ENCODE measurements at regions not wholly inside any gene's neighbourhood (a gene's known extent, or its start where the extent isn't known, plus 50 kb on each side); places are given as distances from the start of the nearest gene placed in this dataset.

DNA sequence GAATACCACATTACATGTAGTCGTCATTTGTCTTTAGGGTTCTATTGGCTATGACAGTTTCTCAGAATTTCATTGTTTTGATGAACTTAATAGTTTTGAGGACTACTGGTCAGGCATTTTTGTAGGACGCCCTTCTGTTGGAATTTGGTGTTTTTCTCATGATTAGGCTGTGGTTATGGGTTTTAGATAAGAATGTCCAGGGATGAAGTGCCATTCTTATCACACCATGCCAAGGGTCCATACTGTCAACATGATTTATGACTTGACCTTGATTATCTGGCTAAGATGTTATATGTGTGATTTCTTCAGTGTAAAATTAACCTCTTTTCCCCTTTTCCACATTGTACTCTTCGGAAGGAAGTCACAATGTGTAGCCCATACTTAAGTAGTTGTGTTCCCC, 135.3 kb downstream of the DIPK2A start:
- no peaks in the 10 kb centered on the region for H3K4me1 ChIP-seq (ENCODE audit: insufficient read depth, low read length, severe bottlenecking)
- no peak overlapping the region for H3K9ac ChIP-seq (ENCODE audit: low read length)
- H3K9me2 ChIP-seq (ENCODE audit: low read depth, low read length): no peaks in the 10 kb centered on the region
- TF ChIP-seq EZH2 (IDR thresholded peaks at IDR 0.05; ENCODE audit: borderline replicate concordance, low read length): no peak
- TF ChIP-seq, protein P1, sequence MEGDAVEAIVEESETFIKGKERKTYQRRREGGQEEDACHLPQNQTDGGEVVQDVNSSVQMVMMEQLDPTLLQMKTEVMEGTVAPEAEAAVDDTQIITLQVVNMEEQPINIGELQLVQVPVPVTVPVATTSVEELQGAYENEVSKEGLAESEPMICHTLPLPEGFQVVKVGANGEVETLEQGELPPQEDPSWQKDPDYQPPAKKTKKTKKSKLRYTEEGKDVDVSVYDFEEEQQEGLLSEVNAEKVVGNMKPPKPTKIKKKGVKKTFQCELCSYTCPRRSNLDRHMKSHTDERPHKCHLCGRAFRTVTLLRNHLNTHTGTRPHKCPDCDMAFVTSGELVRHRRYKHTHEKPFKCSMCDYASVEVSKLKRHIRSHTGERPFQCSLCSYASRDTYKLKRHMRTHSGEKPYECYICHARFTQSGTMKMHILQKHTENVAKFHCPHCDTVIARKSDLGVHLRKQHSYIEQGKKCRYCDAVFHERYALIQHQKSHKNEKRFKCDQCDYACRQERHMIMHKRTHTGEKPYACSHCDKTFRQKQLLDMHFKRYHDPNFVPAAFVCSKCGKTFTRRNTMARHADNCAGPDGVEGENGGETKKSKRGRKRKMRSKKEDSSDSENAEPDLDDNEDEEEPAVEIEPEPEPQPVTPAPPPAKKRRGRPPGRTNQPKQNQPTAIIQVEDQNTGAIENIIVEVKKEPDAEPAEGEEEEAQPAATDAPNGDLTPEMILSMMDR (IDR thresholded peaks at IDR 0.05; ENCODE audit: low read length): no peak
- no peak overlapping the region for H3K4me3 ChIP-seq (ENCODE audit: low read depth, low read length, poor library complexity, severe bottlenecking)
- H3K27me3 ChIP-seq (ENCODE audit: insufficient read depth, low read length): no peaks in the 10 kb centered on the region
- H3K4me2 ChIP-seq (ENCODE audit: low read length): no peak overlapping the region
- H3K79me2 ChIP-seq (ENCODE audit: insufficient read depth, low read length): no peaks in the 10 kb centered on the region
- no peaks in the 10 kb centered on the region for H3K36me3 ChIP-seq (ENCODE audit: insufficient read depth, low read length)
- H4K20me1 ChIP-seq (ENCODE audit: insufficient read depth, low read length): no peaks in the 10 kb centered on the region
- no peaks in the 10 kb centered on the region for H3K9me3 ChIP-seq (ENCODE audit: low read length)
- no peak overlapping the region for H3K27ac ChIP-seq (ENCODE audit: low read depth, low read length, poor library complexity, severe bottlenecking)
- no peaks in the 10 kb centered on the region for H3F3A ChIP-seq (ENCODE audit: insufficient read depth, low read length)
- no peak overlapping the region for H2AFZ ChIP-seq (ENCODE audit: low read length)

DNA sequence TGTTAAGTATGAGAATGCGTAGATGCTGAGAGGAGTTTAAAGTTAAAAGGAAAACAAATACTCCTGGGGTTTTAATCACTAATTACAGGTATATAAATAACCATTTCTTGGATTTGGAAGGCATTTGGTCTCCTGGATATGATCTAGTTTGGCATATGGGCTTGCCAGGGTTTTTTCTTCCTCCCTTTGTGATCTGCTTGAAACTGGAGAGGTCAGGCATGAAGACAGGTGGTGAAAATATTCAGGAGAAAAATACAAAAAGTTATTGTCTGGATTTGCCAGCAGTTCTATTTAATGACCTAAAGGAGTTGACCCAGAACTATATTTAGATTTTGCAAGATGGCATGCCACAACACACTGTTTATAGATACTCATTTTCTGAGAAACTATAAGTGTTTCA, 136.3 kb downstream of the DIPK2A start:
- no peak overlapping the region for H3K27ac ChIP-seq (ENCODE audit: low read depth, low read length, poor library complexity, severe bottlenecking)
- H3F3A ChIP-seq (ENCODE audit: insufficient read depth, low read length): no peaks in the 10 kb centered on the region
- no peaks in the 10 kb centered on the region for H3K9me3 ChIP-seq (ENCODE audit: low read length)
- no peaks in the 10 kb centered on the region for H3K9me2 ChIP-seq (ENCODE audit: low read depth, low read length)
- no peak overlapping the region for H3K4me2 ChIP-seq (ENCODE audit: low read length)
- no peaks in the 10 kb centered on the region for H3K4me1 ChIP-seq (ENCODE audit: insufficient read depth, low read length, severe bottlenecking)
- no peaks in the 10 kb centered on the region for H3K79me2 ChIP-seq (ENCODE audit: insufficient read depth, low read length)
- H3K4me3 ChIP-seq (ENCODE audit: low read depth, low read length, poor library complexity, severe bottlenecking): no peak overlapping the region
- no peak overlapping the region for H2AFZ ChIP-seq (ENCODE audit: low read length)
- H3K27me3 ChIP-seq (ENCODE audit: insufficient read depth, low read length): no peaks in the 10 kb centered on the region
- TF ChIP-seq, protein P1 (IDR thresholded peaks at IDR 0.05; ENCODE audit: low read length): no peak
- no peak for TF ChIP-seq EZH2 (IDR thresholded peaks at IDR 0.05; ENCODE audit: borderline replicate concordance, low read length)
- no peaks in the 10 kb centered on the region for H4K20me1 ChIP-seq (ENCODE audit: insufficient read depth, low read length)
- H3K36me3 ChIP-seq (ENCODE audit: insufficient read depth, low read length): no peaks in the 10 kb centered on the region
- no peak overlapping the region for H3K9ac ChIP-seq (ENCODE audit: low read length)

DNA sequence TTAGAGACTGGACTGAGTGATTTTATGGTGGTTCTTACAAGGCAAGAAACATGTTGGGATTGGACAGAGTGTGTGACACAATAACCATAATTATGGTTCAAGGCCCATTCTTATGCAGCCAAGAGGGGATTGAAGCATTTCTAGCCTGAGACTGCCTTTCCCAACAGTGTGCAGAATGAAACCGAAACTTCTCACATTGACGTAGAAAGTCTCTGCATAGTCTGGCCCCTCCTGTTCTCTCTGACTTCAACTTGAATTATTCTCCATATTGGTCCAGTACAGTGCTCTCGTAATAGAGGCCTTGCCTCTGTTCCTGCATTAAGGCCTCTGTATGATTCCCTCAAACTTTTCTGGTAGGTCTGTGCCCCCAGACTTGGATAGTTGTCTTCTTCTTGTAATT, 138.3 kb downstream of the DIPK2A start:
- Histone ChIP-seq H3K36me3 (ENCODE audit: insufficient read depth, low read length) (no peaks in the 10 kb centered on the region), H3K27me3 (ENCODE audit: insufficient read depth, low read length) (no peaks in the 10 kb centered on the region), H3K9me3 (ENCODE audit: low read length) (no peaks in the 10 kb centered on the region), H3K27ac (ENCODE audit: low read depth, low read length, poor library complexity, severe bottlenecking) (no peak overlapping the region), H3F3A (ENCODE audit: insufficient read depth, low read length) (no peaks in the 10 kb centered on the region), H2AFZ (ENCODE audit: low read length) (no peak overlapping the region), H3K9ac (ENCODE audit: low read length) (no peak overlapping the region), H3K79me2 (ENCODE audit: insufficient read depth, low read length) (no peaks in the 10 kb centered on the region), H4K20me1 (ENCODE audit: insufficient read depth, low read length) (no peaks in the 10 kb centered on the region), H3K9me2 (ENCODE audit: low read depth, low read length) (no peaks in the 10 kb centered on the region), H3K4me2 (ENCODE audit: low read length) (no peak overlapping the region), H3K4me3 (ENCODE audit: low read depth, low read length, poor library complexity, severe bottlenecking) (no peak overlapping the region), H3K4me1 (ENCODE audit: insufficient read depth, low read length, severe bottlenecking) (no peaks in the 10 kb centered on the region)
- no peak for TF ChIP-seq EZH2 (IDR thresholded peaks at IDR 0.05; ENCODE audit: borderline replicate concordance, low read length)
- TF ChIP-seq, protein P1 (IDR thresholded peaks at IDR 0.05; ENCODE audit: low read length): no peak
